Lung (tissue), 11 donors: ENCODE measurements at regions not wholly inside any gene's neighbourhood (a gene's known extent, or its start where the extent isn't known, plus 50 kb on each side); places are given as distances from the start of the nearest gene placed in this dataset.
A peak's percentile ranks its signal among the peaks of the same experiment; 100 is the strongest.

Source experiments
- ATAC-seq: fragments of 200-7000 bp; cut with Tn5 transposase; one replicate; pipeline ENCODE4 v1.9.1; 2020; ENCODE audit warnings: moderate number of reproducible peaks; ENCODE audit not compliant: insufficient read depth, low FRiP score
- DNase-seq, 3 donors: peaks; one replicate each; pipeline ENCODE4 v3.0.0-alpha.2; 2013 to 2017
- H3K27ac ChIP-seq, 2 donors: one replicate each; pipeline ENCODE4 v1.5.1; 2013; ENCODE audit warnings: mild to moderate bottlenecking in 2 of 2, moderate library complexity in 2 of 2, control low read depth in 1 of 2, inconsistent platforms in 1 of 2, low read depth in 1 of 2, low read length in 1 of 2
- H3K27me3 ChIP-seq, 3 donors: one replicate each; pipeline ENCODE4 v1.5.1; 2013; ENCODE audit warnings: low read length in 2 of 3; ENCODE audit not compliant: control insufficient read depth in 3 of 3, insufficient read depth in 3 of 3
- H3K36me3 ChIP-seq, 4 donors: one replicate each; pipeline ENCODE4 v1.5.1; 2013; ENCODE audit warnings: low read length in 4 of 4, mild to moderate bottlenecking in 1 of 4, moderate library complexity in 1 of 4; ENCODE audit not compliant: control insufficient read depth in 4 of 4, insufficient read depth in 4 of 4
- H3K4me1 ChIP-seq, 5 donors: one replicate each; pipeline ENCODE4 v1.5.1; 2013; ENCODE audit warnings: low read length in 5 of 5, mild to moderate bottlenecking in 2 of 5, moderate library complexity in 1 of 5; ENCODE audit not compliant: control insufficient read depth in 5 of 5, insufficient read depth in 5 of 5
- H3K4me3 ChIP-seq: one replicate; pipeline ENCODE4 v1.5.1; 2013; ENCODE audit warnings: mild to moderate bottlenecking, control low read depth, moderate library complexity
- H3K9ac ChIP-seq, 2 donors: one replicate each; pipeline ENCODE4 v1.5.1; 2013; ENCODE audit warnings: low read length in 2 of 2, control low read depth in 1 of 2; ENCODE audit not compliant: insufficient read depth in 1 of 2
- H3K9me3 ChIP-seq, 4 donors: one replicate each; pipeline ENCODE4 v1.5.1; 2013; ENCODE audit warnings: low read length in 3 of 4, mild to moderate bottlenecking in 1 of 4, moderate library complexity in 1 of 4; ENCODE audit not compliant: control insufficient read depth in 4 of 4, insufficient read depth in 3 of 4
- CTCF ChIP-seq: IDR thresholded peaks from 2 replicates; pipeline ENCODE4 v1.5.1; 2012; ENCODE audit warnings: mild to moderate bottlenecking; ENCODE audit errors: control extremely low read depth, extremely low read depth
- WGBS, 2 donors: extraction: QIAGEN DNeasy Blood & Tissue Kit; methylation state at CpG; one replicate each; pipeline ENCODE4 v1.1.7; 2013; 5-methylcytosine and 5-hydroxymethylcytosine counted together
- donor health status: control.
- donor health status: control.
- donor health status: Bipolar disorder and iron deficiency.
- donor health status: healthy.
- donor health status: DM: yes; HTN: yes; CAD: no.

GRCh38 chrX:125532411-125533089, 212.9 kb downstream of the TEX13C start:
- no peaks in the 10 kb centered on the region for H3K4me1 ChIP-seq
- TF ChIP-seq CTCF = no peak
- WGBS, 2 donors = 37 to 45% methylated on average over 2 of the region's 2 CpGs
- H3K9me3 ChIP-seq = peaks cover 0 to 4% (median 0%) of the 10 kb centered on the region in 4 donors
- H3K27me3 ChIP-seq = no peaks in the 10 kb centered on the region
- peak overlapping the region in 1 of 2 donors; percentile 4 for H3K27ac ChIP-seq
- H3K4me3 ChIP-seq = no peak overlapping the region
- ATAC-seq = peak; percentile 60
- H3K36me3 ChIP-seq = no peaks in the 10 kb centered on the region
- no peak overlapping the region for H3K9ac ChIP-seq
- peak in 1 of 3 donors; percentile 4 for DNase-seq

GRCh38 chrX:125533352-125533751, 213.7 kb downstream of the TEX13C start:
- H3K4me1 ChIP-seq = no peaks in the 10 kb centered on the region
- no peaks in the 10 kb centered on the region for H3K27me3 ChIP-seq
- ATAC-seq = no peak
- no peaks in the 10 kb centered on the region for H3K36me3 ChIP-seq
- H3K4me3 ChIP-seq = no peak overlapping the region
- 50 to 89% methylated on average over 2 to 3 of the region's 3 CpGs for WGBS, 2 donors
- peaks cover 0 to 4% (median 0%) of the 10 kb centered on the region in 4 donors for H3K9me3 ChIP-seq
- no peak overlapping the region for H3K9ac ChIP-seq
- DNase-seq = no peak
- TF ChIP-seq CTCF = no peak
- H3K27ac ChIP-seq = no peak overlapping the region

GRCh38 chrX:125544031-125544660, 224.5 kb downstream of the TEX13C start:
- H3K36me3 ChIP-seq = no peaks in the 10 kb centered on the region
- no peak overlapping the region for H3K27ac ChIP-seq
- no peak overlapping the region for H3K9ac ChIP-seq
- no peak for ATAC-seq
- H3K4me3 ChIP-seq = no peak overlapping the region
- TF ChIP-seq CTCF = no peak
- H3K4me1 ChIP-seq = no peaks in the 10 kb centered on the region
- no peaks in the 10 kb centered on the region for H3K27me3 ChIP-seq
- peaks cover 0 to 9% (median 2%) of the 10 kb centered on the region in 4 donors for H3K9me3 ChIP-seq
- no peak for DNase-seq
- 46 to 60% methylated on average over 3 of the region's 3 CpGs for whole genome bisulfite sequencing, 2 donors
